DND-41 (cell line): ENCODE measurements at regions not wholly inside any gene's neighbourhood (a gene's known extent, or its start where the extent isn't known, plus 50 kb on each side); places are given as distances from the start of the nearest gene placed in this dataset.

ENCODE experiments used
- ATAC-seq: fragments of 200-7000 bp; cut with Tn5 transposase; 3 replicates; pipeline ENCODE4 v1.9.1; 2021; ENCODE audit warnings: low read depth; ENCODE audit not compliant: insufficient read depth
- DNase-seq: peaks from one replicate; pipeline ENCODE4 v3.0.0-alpha.2; 2020
- H2AFZ ChIP-seq: 2 replicates; pipeline ENCODE4 v1.6.0; 2012; ENCODE audit warnings: low read depth, low read length
- H3K27ac ChIP-seq: 2 replicates; pipeline ENCODE4 v1.5.1; 2012; ENCODE audit warnings: low read length, inconsistent platforms
- H3K27me3 ChIP-seq: fragments of 200-600 bp; sonication (generic); 2 replicates; pipeline ENCODE4 v1.6.0; 2012; ENCODE audit warnings: low read length, mild to moderate bottlenecking, inconsistent platforms; ENCODE audit not compliant: insufficient read depth, poor library complexity
- H3K36me3 ChIP-seq: 2 replicates; pipeline ENCODE4 v1.5.1; 2012; ENCODE audit warnings: low read length, inconsistent platforms; ENCODE audit not compliant: insufficient read depth
- H3K4me1 ChIP-seq: 2 replicates; pipeline ENCODE4 v1.5.1; 2012; ENCODE audit warnings: mild to moderate bottlenecking, low read length; ENCODE audit not compliant: insufficient read depth
- H3K4me2 ChIP-seq: 2 replicates; pipeline ENCODE4 v1.6.0; 2012; ENCODE audit warnings: mild to moderate bottlenecking, moderate library complexity, low read length, inconsistent platforms; ENCODE audit not compliant: insufficient read depth
- H3K4me3 ChIP-seq, 2 experiments: fragments of 200-600 bp in 1 of 2; shearing (Covaris generic) in 1 of 2; 2 replicates each; pipeline ENCODE4 v1.5.1; 2012 to 2016; ENCODE audit warnings: inconsistent platforms in 2 of 2, low read length in 2 of 2, mild to moderate bottlenecking in 2 of 2, low read depth in 1 of 2, moderate library complexity in 1 of 2
- H3K79me2 ChIP-seq: 2 replicates; pipeline ENCODE4 v1.6.0; 2012; ENCODE audit warnings: low read length, inconsistent platforms; ENCODE audit not compliant: insufficient read depth
- H3K9ac ChIP-seq: 2 replicates; pipeline ENCODE4 v1.6.0; 2012; ENCODE audit warnings: low read depth, mild to moderate bottlenecking, inconsistent platforms, low read length, moderate library complexity
- H3K9me3 ChIP-seq: 2 replicates; pipeline ENCODE4 v1.5.1; 2012; ENCODE audit warnings: low read length, moderate library complexity, mild to moderate bottlenecking, inconsistent platforms; ENCODE audit not compliant: insufficient read depth, severe bottlenecking
- H4K20me1 ChIP-seq: 2 replicates; pipeline ENCODE4 v1.6.0; 2012; ENCODE audit warnings: low read length; ENCODE audit not compliant: insufficient read depth
- CTCF ChIP-seq: IDR thresholded peaks from 2 replicates; pipeline ENCODE4 v1.5.1; 2012; ENCODE audit warnings: borderline replicate concordance, low read length, moderate library complexity, mild to moderate bottlenecking; ENCODE audit not compliant: poor library complexity, severe bottlenecking; ENCODE audit errors: extremely low read depth
- EZH2 ChIP-seq: IDR thresholded peaks from 3 replicates; pipeline ENCODE4 v1.6.1; 2012; ENCODE audit warnings: borderline replicate concordance, low read depth, mild to moderate bottlenecking, moderate library complexity, low read length, inconsistent platforms; ENCODE audit not compliant: severe bottlenecking

- TF ChIP-seq EZH2 (no peak), CTCF (no peak)
- no peaks in the 10 kb centered on the region for H3K4me1 ChIP-seq
- H3K9ac ChIP-seq = no peak overlapping the region
- H3K4me2 ChIP-seq = no peak overlapping the region
- H4K20me1 ChIP-seq = 0 out of 2 replicates have a peak, but pooled peaks cover 4% of the 10 kb centered on the region
- no peaks in the 10 kb centered on the region for H3K36me3 ChIP-seq
- no peak overlapping the region for H3K4me3 ChIP-seq
- no peak overlapping the region for H2AFZ ChIP-seq
- ATAC-seq = no peak
- H3K27me3 ChIP-seq = no peaks in the 10 kb centered on the region
- H3K79me2 ChIP-seq = no peaks in the 10 kb centered on the region
- H3K9me3 ChIP-seq = no peaks in the 10 kb centered on the region
- no peak for DNase-seq
- H3K27ac ChIP-seq = no peak overlapping the region
Observed at GRCh38 chr3:13202744-13203397, 129.6 kb upstream of the IQSEC1 start.

GRCh38 chr3:13201851-13202250 lies 128.6 kb upstream of the IQSEC1 start:
- Histone ChIP-seq H3K9ac (no peak overlapping the region), H3K9me3 (no peaks in the 10 kb centered on the region), H3K27me3 (no peaks in the 10 kb centered on the region), H2AFZ (no peak overlapping the region), H3K36me3 (no peaks in the 10 kb centered on the region), H3K4me2 (no peak overlapping the region), H3K27ac (no peak overlapping the region), H3K4me1 (no peaks in the 10 kb centered on the region), H3K79me2 (no peaks in the 10 kb centered on the region), H4K20me1 (0 out of 2 replicates have a peak, but pooled peaks cover 4% of the 10 kb centered on the region), H3K4me3 (no peak overlapping the region)
- TF ChIP-seq EZH2 (no peak), CTCF (no peak)
- no peak for ATAC-seq
- no peak for DNase-seq

- H3K4me1 ChIP-seq = peaks cover 7% of the 10 kb centered on the region; the same call in 1 of the 2 replicates
- 0 out of 2 replicates have a peak, but pooled peaks cover 4% of the 10 kb centered on the region for H4K20me1 ChIP-seq
- no peak overlapping the region for H3K27ac ChIP-seq
- H2AFZ ChIP-seq = no peak overlapping the region
- DNase-seq (peak; percentile 19), ATAC-seq (no peak)
- no peak overlapping the region for H3K4me3 ChIP-seq
- no peaks in the 10 kb centered on the region for H3K79me2 ChIP-seq
- H3K9ac ChIP-seq = no peak overlapping the region
- H3K9me3 ChIP-seq = no peaks in the 10 kb centered on the region
- H3K27me3 ChIP-seq = no peaks in the 10 kb centered on the region
- no peak overlapping the region for H3K4me2 ChIP-seq
- TF ChIP-seq EZH2 (no peak), CTCF (peak; percentile 56)
- H3K36me3 ChIP-seq = no peaks in the 10 kb centered on the region
Observed at GRCh38 chr3:13200946-13201345, 127.7 kb upstream of the IQSEC1 start.
